GM18519 (cell line): ENCODE measurements at regions not wholly inside any gene's neighbourhood (a gene's known extent, or its start where the extent isn't known, plus 50 kb on each side); places are given as distances from the start of the nearest gene placed in this dataset.

Experiments used
- ATAC-seq: cut with Tn5 transposase; IDR thresholded peaks from one replicate; pipeline ENCODE4 v1.9.1; 2021; ENCODE audit warnings: mild to moderate bottlenecking, moderate library complexity; ENCODE audit not compliant: unreplicated experiment, low FRiP score

DNA sequence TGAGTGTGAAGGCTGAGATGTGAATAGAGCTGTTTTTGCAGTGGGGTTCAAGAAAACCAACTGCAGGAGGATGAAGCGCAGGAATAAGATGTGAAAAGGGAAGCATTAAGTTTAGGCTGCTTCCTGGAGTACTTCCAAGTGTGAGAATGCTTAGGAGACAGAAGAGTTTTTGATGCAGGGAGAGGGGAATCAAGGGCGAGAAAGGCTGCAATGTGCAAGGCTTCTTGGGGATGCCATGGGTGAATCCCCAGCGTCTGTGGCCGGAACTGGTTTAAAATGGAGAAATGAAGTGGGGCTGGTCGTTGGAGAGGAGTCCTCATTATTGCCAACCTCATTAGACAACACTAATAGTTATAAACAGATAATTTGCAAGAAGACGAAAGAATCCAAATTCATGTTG, 764.9 kb downstream of the LIG4 start:
- ATAC-seq: no peak

GRCh38 chr13:107447591-107447990, 767.7 kb downstream of the LIG4 start:
- no peak for ATAC-seq

- no peak for ATAC-seq
These were observed 774.1 kb downstream of the LIG4 start for GRCh38 chr13:107441279-107441678.

GRCh38 chr13:107438251-107438650, 777.1 kb downstream of the LIG4 start:
- ATAC-seq: no peak

- no peak for ATAC-seq
These were observed 781.0 kb downstream of the LIG4 start for GRCh38 chr13:107434347-107434746.

DNA sequence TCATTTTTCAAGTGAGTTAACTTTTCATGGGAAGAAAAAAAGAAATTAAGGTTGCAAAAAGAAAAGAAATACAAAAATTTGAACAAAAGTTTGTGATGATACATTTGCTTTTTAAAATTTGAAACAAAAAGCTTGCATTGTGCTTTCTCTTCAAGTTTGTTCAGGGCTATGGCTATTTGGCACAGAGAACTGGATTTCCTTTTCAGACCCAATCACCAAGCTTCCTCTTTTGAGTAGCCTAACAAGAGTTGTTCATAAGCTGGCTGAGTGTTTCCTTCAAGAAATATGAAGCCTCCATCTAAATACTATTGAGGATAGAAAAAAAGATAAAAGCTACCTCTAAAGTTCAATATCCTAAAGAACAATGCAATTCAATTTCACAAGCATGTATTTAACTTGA, 787.8 kb downstream of the LIG4 start:
- no peak for ATAC-seq

GRCh38 chr13:107422421-107422820, 792.9 kb downstream of the LIG4 start:
- no peak for ATAC-seq

DNA sequence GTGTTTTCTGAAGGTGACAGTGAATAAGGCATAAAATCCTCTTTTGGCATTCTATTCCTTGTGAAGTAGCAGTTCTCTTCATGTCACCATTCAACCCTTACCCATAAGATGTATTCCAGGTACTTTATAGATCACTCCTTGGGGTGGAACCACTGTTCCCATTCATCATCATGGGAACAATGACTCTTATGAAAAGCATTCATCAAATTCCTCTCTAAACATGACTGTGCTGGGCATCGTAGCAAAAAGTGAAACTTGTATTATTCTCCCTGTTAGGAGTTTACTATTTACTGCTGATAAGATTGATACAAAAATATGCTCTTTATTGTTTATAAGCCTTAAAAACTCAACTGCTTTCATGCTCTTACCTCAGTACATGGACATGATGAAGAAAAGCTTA, 793.4 kb downstream of the LIG4 start:
- no peak for ATAC-seq

- ATAC-seq: no peak
These were observed 794.3 kb downstream of the LIG4 start for GRCh38 chr13:107421028-107421427.

- no peak for ATAC-seq
These were observed 802.3 kb downstream of the LIG4 start for GRCh38 chr13:107413005-107413404.

GRCh38 chr13:107407074-107407473, 808.3 kb downstream of the LIG4 start:
- ATAC-seq: no peak

DNA sequence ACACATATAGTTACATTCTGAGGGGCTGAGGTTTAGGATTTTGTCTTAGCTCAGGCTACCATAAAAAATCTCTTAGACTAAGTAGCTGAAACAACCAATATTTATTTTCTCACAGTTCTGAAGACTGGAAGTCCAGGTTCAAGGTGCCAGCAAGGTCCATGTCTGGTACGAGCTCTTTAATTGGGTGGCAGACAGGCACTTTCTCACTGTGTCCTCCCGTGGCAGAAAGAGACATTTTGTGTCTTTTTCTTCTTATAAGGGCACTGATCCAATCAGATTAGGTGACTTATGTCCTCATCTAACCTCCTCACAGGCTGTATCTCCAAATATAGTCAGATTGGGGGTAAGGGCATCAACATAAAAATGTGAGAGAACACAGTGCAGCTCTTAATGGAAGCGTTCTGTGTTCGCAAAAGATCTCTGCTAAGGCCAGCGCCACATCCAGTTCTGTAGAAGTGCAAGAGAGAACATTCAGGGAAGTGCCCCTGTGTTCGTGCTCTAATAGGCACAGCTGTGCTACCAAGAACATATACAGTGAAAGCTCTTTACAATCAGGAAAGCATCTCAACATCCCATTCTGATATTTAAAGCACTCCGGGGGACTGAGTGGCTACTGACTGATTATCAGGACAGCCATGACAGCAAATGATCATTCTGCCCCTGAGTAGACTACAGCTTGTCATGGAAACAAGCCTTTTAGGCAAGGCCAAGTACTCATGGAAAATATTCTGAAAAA, 819.2 kb downstream of the LIG4 start:
- no peak for ATAC-seq

GRCh38 chr13:107392205-107392604, 823.1 kb downstream of the LIG4 start:
- ATAC-seq: no peak

GRCh38 chr13:107387525-107387924, 819.6 kb upstream of the ARGLU1 start:
- no peak for ATAC-seq

GRCh38 chr13:107379407-107380155, 811.6 kb upstream of the ARGLU1 start:
- no peak for ATAC-seq

DNA sequence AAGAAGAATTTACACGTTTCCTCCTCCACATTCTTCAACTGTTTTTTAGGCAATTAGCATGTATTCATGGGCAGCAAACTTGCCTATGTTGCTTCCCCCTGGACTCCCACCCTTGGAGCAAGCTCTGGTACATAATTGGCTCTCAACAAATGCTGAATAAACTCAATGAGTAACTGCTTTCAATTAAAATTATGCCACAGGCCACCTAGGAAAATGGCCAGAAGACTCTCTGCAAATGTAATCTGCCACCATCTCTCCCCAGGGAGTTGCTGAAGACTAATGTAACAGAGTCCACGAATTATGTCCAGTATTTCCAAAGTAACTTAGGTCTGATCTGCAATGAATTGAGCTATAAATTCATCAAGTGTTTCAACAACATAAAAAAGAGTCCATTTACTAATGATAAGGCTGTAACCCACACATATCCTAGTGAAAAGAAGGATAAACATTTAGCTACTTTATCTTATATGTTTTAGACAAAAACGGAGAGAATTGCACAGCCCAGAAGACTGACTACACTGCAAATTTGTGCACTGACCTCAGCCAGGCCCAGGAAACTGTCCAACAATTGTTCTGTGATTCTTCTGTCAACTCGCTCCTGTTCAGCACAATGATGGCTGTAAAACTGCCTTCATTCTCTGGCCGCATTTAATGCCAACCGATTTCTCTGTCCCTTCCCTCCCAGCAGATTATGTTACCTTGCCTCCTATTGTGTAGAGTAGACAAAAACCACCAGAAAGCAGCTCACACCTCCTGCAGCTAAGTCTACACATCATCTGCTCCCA, 808.6 kb upstream of the ARGLU1 start:
- ATAC-seq: no peak

GRCh38 chr13:107375701-107376340, 807.9 kb upstream of the ARGLU1 start:
- no peak for ATAC-seq

GRCh38 chr13:107374038-107374437, 806.1 kb upstream of the ARGLU1 start:
- no peak for ATAC-seq

- no peak for ATAC-seq
These were observed 805.6 kb upstream of the ARGLU1 start for GRCh38 chr13:107373551-107373950.

- ATAC-seq: no peak
These were observed 802.3 kb upstream of the ARGLU1 start for GRCh38 chr13:107370015-107370785.
